Ishikawa (cell line): ENCODE measurements at regions not wholly inside any gene's neighbourhood (a gene's known extent, or its start where the extent isn't known, plus 50 kb on each side); places are given as distances from the start of the nearest gene placed in this dataset.

Experiments
- CEBPB ChIP-seq: IDR thresholded peaks from 2 replicates; pipeline ENCODE4 v1.6.1; 2012
- CREB1 ChIP-seq: IDR thresholded peaks from 2 replicates; pipeline ENCODE4 v1.6.1; 2012; ENCODE audit warnings: low read depth
- TEAD4 ChIP-seq: IDR thresholded peaks from 2 replicates; pipeline ENCODE4 v1.6.1; 2012
- USF1 ChIP-seq: IDR thresholded peaks from 2 replicates; pipeline ENCODE4 v1.6.1; 2012
- YY1 ChIP-seq: IDR thresholded peaks from 2 replicates; pipeline ENCODE4 v1.6.1; 2012; ENCODE audit warnings: low read depth

GRCh38 chr9:16342246-16343020 is 528.0 kb downstream of the BNC2 start:
- TF ChIP-seq CREB1 (no peak), YY1 (no peak), USF1 (no peak), CEBPB (no peak), TEAD4 (no peak)
